CD14-positive monocyte (primary cell): ENCODE measurements at regions not wholly inside any gene's neighbourhood (a gene's known extent, or its start where the extent isn't known, plus 50 kb on each side); places are given as distances from the start of the nearest gene placed in this dataset.

Source experiments
- DNase-seq, 3 donors: peaks; one replicate each; pipeline ENCODE4 v3.0.0-alpha.2; 2011 to 2022
- H2AFZ ChIP-seq: 2 replicates; pipeline ENCODE4 v1.6.0; 2012; ENCODE audit warnings: mild to moderate bottlenecking, low read depth, low read length, inconsistent platforms; ENCODE audit not compliant: insufficient read depth, poor library complexity, severe bottlenecking
- H3K27ac ChIP-seq, 2 donors: 1 replicate in 1 of 2; 2 replicates in 1 of 2; pipeline ENCODE4 v1.5.1; 2012 to 2013; ENCODE audit warnings: low read length in 2 of 2, control low read depth in 1 of 2, inconsistent platforms in 1 of 2, low read depth in 1 of 2, mild to moderate bottlenecking in 1 of 2
- H3K27me3 ChIP-seq, 2 donors: one replicate each; pipeline versions ENCODE4 v1.6.0 to v1.6.1; 2011 to 2013; ENCODE audit warnings: low read length in 2 of 2; ENCODE audit not compliant: control insufficient read depth in 2 of 2, insufficient read depth in 2 of 2
- H3K36me3 ChIP-seq, 2 donors: replicated peaks in 1 of 2; 1 replicate in 1 of 2; 2 replicates in 1 of 2; pipeline versions ENCODE4 v1.5.1 to v1.6.1; 2012 to 2013; ENCODE audit warnings: low read length in 2 of 2, control low read depth in 1 of 2, inconsistent platforms in 1 of 2, mild to moderate bottlenecking in 1 of 2; ENCODE audit not compliant: insufficient read depth in 2 of 2, control insufficient read depth in 1 of 2
- H3K4me1 ChIP-seq, 2 donors: 1 replicate in 1 of 2; 2 replicates in 1 of 2; pipeline versions ENCODE4 v1.5.1 to v1.6.1; 2012 to 2013; ENCODE audit warnings: low read length in 2 of 2, control low read depth in 1 of 2, inconsistent platforms in 1 of 2, mild to moderate bottlenecking in 1 of 2, moderate library complexity in 1 of 2; ENCODE audit not compliant: insufficient read depth in 2 of 2, control insufficient read depth in 1 of 2
- H3K4me2 ChIP-seq: replicated peaks from 2 replicates; pipeline ENCODE3; 2012; ENCODE audit warnings: low read length, moderate library complexity, mild to moderate bottlenecking; ENCODE audit not compliant: poor library complexity, severe bottlenecking; ENCODE audit errors: extremely low read depth
- H3K4me3 ChIP-seq, 3 experiments: fragments of 200-600 bp in 1 of 3; sonication (generic) in 1 of 3; replicated peaks in 1 of 3; 1 replicate in 2 of 3; 2 replicates in 1 of 3; pipeline ENCODE4 v1.5.1; 2011 to 2013; ENCODE audit warnings: low read length in 3 of 3, mild to moderate bottlenecking in 3 of 3, control low read depth in 2 of 3, low read depth in 2 of 3, inconsistent platforms in 1 of 3, moderate library complexity in 1 of 3
- H3K79me2 ChIP-seq: 2 replicates; pipeline ENCODE4 v1.6.0; 2012; ENCODE audit warnings: mild to moderate bottlenecking, control low read depth, inconsistent platforms, low read length, moderate library complexity; ENCODE audit not compliant: insufficient read depth
- H3K9ac ChIP-seq: 2 replicates; pipeline ENCODE4 v1.6.0; 2017; ENCODE audit warnings: low read length, mild to moderate bottlenecking; ENCODE audit not compliant: insufficient read depth, poor library complexity, severe bottlenecking
- H3K9me3 ChIP-seq, 2 donors: replicated peaks in 1 of 2; 1 replicate in 1 of 2; 2 replicates in 1 of 2; pipeline versions ENCODE4 v1.5.1 to v1.6.1; 2012 to 2013; ENCODE audit warnings: low read length in 2 of 2, control low read depth in 1 of 2; ENCODE audit not compliant: control insufficient read depth in 1 of 2, insufficient read depth in 1 of 2
- H4K20me1 ChIP-seq: 2 replicates; pipeline ENCODE4 v1.6.0; 2012; ENCODE audit warnings: mild to moderate bottlenecking, low read length, control low read depth, moderate library complexity; ENCODE audit not compliant: insufficient read depth
- H3K27ac Mint-ChIP-seq, 7 donors: one replicate each; pipeline ENCODE4 v1.8.0; 2020; ENCODE audit warnings: mild to moderate bottlenecking in 7 of 7, mixed read lengths in 7 of 7, moderate library complexity in 6 of 7, inconsistent platforms in 2 of 7
- H3K27me3 Mint-ChIP-seq, 3 donors: one replicate each; pipeline ENCODE4 v1.8.0; 2021 to 2022; ENCODE audit warnings: low read depth in 3 of 3, mild to moderate bottlenecking in 3 of 3, mixed read lengths in 3 of 3, moderate library complexity in 3 of 3, inconsistent platforms in 1 of 3
- H3K36me3 Mint-ChIP-seq, 2 donors: one replicate each; pipeline ENCODE4 v1.8.0; 2020; ENCODE audit warnings: mixed read lengths in 2 of 2, inconsistent platforms in 1 of 2, mild to moderate bottlenecking in 1 of 2
- H3K4me1 Mint-ChIP-seq: one replicate; pipeline ENCODE4 v1.8.0; 2020; ENCODE audit warnings: mild to moderate bottlenecking, mixed read lengths
- H3K4me3 Mint-ChIP-seq, 2 donors: one replicate each; pipeline ENCODE4 v1.8.0; 2020; ENCODE audit warnings: mild to moderate bottlenecking in 2 of 2, mixed read lengths in 2 of 2, moderate library complexity in 1 of 2
- H3K9me3 Mint-ChIP-seq, 7 donors: one replicate each; pipeline ENCODE4 v1.8.0; 2020 to 2022; ENCODE audit warnings: mixed read lengths in 7 of 7, mild to moderate bottlenecking in 6 of 7, moderate library complexity in 6 of 7, inconsistent platforms in 2 of 7
- WGBS: methylation state at CpG from one replicate; pipeline ENCODE4 v1.1.5; 2013; ENCODE audit warnings: missing lambda C conversion rate; ENCODE audit not compliant: insufficient coverage; 5-methylcytosine and 5-hydroxymethylcytosine counted together
- intact Hi-C, 2 donors: fragments of 100-400 bp; cut with micrococcal nuclease; formaldehyde crosslinking; loops; one replicate each; pipeline versions ENCODE4 v1.15.0 to v1.15.1; 2023
- TF ChIP-seq, protein P1 (sequence below): fragments of 200-600 bp; IDR thresholded peaks from one replicate; pipeline ENCODE4 v1.8.0; 2022; ENCODE audit warnings: antibody characterized with exemption, mild to moderate bottlenecking

DNA sequence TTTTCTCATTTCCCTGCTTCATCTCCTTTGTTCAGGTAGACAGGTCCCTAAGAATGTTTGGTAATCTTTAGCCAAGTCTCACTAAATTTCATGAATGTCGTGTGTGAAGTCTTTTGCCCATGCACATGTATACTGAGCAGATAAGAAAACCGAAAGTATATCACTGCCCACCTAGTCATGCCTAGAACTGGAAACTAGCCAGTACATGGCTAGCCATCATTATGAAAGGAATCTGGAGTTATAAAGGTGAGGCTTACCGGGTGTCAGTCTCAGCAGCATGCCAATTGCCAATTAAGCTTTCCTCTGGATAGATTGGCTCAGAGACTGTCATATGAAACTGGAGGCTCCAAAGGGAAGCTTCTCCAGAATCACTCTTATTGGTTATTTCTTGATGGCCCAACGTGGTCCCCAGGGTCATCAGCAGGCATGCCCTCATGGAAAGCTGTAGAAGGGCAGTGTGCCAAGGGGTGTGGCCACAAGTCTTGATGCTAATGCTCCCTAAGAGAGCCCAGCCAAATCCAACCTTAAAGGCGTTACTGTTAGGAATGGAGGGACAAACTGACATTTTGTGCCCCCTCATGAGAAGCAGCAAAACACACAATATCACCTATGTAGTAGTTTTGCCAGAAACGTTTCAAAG, 307.3 kb upstream of the PIK3R1 start:
- H3K27ac Mint-ChIP-seq, result no peak overlapping the region
- DNase-seq, result no peak
- H3K27me3 ChIP-seq, result no peaks in the 10 kb centered on the region

DNA sequence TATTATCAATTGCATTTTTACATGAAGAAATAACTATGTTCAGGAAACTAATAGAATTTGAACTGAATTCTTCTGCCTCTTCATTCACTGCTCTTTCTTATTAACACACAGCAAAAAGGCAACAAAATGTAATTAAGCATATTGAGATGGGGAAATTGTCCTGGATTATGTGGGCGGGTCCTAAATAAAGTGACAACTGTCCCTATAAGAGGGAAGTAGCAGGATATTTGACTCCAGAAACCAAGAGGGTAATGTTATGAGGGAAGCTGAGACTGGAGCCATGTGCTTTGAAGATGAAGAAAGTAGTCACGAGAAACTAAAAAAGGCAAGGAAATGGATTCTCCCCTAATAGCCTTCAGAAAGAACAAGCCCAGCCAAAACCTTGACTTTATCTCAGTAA, 311.2 kb upstream of the PIK3R1 start:
- Histone ChIP-seq H3K27me3 (no peaks in the 10 kb centered on the region), H4K20me1 (no peaks in the 10 kb centered on the region), H3K4me1 (no peaks in the 10 kb centered on the region), H3K36me3 (no peaks in the 10 kb centered on the region), H3K4me2 (no peak overlapping the region), H3K9me3 (no peaks in the 10 kb centered on the region), H3K9ac (no peak overlapping the region), H3K4me3 (no peak overlapping the region), H3K79me2 (no peaks in the 10 kb centered on the region), H3K27ac (no peak overlapping the region), H2AFZ (no peak overlapping the region)
- TF ChIP-seq, protein P1, sequence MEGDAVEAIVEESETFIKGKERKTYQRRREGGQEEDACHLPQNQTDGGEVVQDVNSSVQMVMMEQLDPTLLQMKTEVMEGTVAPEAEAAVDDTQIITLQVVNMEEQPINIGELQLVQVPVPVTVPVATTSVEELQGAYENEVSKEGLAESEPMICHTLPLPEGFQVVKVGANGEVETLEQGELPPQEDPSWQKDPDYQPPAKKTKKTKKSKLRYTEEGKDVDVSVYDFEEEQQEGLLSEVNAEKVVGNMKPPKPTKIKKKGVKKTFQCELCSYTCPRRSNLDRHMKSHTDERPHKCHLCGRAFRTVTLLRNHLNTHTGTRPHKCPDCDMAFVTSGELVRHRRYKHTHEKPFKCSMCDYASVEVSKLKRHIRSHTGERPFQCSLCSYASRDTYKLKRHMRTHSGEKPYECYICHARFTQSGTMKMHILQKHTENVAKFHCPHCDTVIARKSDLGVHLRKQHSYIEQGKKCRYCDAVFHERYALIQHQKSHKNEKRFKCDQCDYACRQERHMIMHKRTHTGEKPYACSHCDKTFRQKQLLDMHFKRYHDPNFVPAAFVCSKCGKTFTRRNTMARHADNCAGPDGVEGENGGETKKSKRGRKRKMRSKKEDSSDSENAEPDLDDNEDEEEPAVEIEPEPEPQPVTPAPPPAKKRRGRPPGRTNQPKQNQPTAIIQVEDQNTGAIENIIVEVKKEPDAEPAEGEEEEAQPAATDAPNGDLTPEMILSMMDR, result no peak
- H3K4me3 Mint-ChIP-seq, result no peak overlapping the region
- intact Hi-C loops, result no loop called here
- WGBS, result 100% methylated on average over 1 of the region's 2 CpGs
- peaks cover 0 to 2% (median 0%) of the 10 kb centered on the region in 7 donors for H3K9me3 Mint-ChIP-seq
- peaks cover 0 to 5% (median 0%) of the 10 kb centered on the region in 3 donors for H3K27me3 Mint-ChIP-seq
- no peak overlapping the region for H3K27ac Mint-ChIP-seq
- no peaks in the 10 kb centered on the region for H3K36me3 Mint-ChIP-seq
- H3K4me1 Mint-ChIP-seq, result no peaks in the 10 kb centered on the region
- no peak for DNase-seq

More for the DNA sequence above, 307.3 kb upstream of the PIK3R1 start:
- H3K4me2 ChIP-seq, result no peak overlapping the region
- H2AFZ ChIP-seq, result no peak overlapping the region
- H3K9me3 ChIP-seq, result no peaks in the 10 kb centered on the region
- H3K4me3 Mint-ChIP-seq, result no peak overlapping the region
- no peaks in the 10 kb centered on the region for H3K79me2 ChIP-seq
- H3K4me3 ChIP-seq, result no peak overlapping the region
- H3K36me3 ChIP-seq, result no peaks in the 10 kb centered on the region
- no peaks in the 10 kb centered on the region for H3K4me1 ChIP-seq
- intact Hi-C loops, result no loop called here
- H3K36me3 Mint-ChIP-seq, result no peaks in the 10 kb centered on the region
- no peaks in the 10 kb centered on the region for H3K4me1 Mint-ChIP-seq
- TF ChIP-seq, protein P1, result no peak
- no peaks in the 10 kb centered on the region for H3K27me3 Mint-ChIP-seq
- no peak overlapping the region for H3K9ac ChIP-seq
- peaks cover 0 to 2% (median 0%) of the 10 kb centered on the region in 7 donors for H3K9me3 Mint-ChIP-seq
- H4K20me1 ChIP-seq, result no peaks in the 10 kb centered on the region
- no peak overlapping the region for H3K27ac ChIP-seq
- WGBS, result 90% methylated on average over 2 of the region's 6 CpGs
